H1 (cell line): ENCODE measurements at regions not wholly inside any gene's neighbourhood (a gene's known extent, or its start where the extent isn't known, plus 50 kb on each side); places are given as distances from the start of the nearest gene placed in this dataset.

Experiments
- CTCF ChIA-PET: fragments of 300-600 bp; sonication (Branson Sonifier 250); formaldehyde crosslinking; loops from one replicate; lab custom pipeline; 2021; ENCODE audit not compliant: partially characterized antibody; lab: Charles Lee
- POLR2A ChIA-PET: fragments of 300-600 bp; sonication (Branson Sonifier 250); formaldehyde crosslinking; loops from one replicate; lab custom pipeline; 2021; ENCODE audit warnings: inconsistent platforms; ENCODE audit not compliant: partially characterized antibody; lab: Charles Lee
- DNase-seq, 2 experiments: peaks; one replicate each; pipeline versions ENCODE4 v3.0.0 to v3.0.0-alpha.2; 2010 to 2022; ENCODE audit warnings: low spot score in 2 of 2, low read depth in 1 of 2, mixed read lengths in 1 of 2
- FAIRE-seq: peaks from 2 replicates; lab custom pipeline; 2011; peaks lifted over from hg19 to GRCh38; lab: Jason Lieb, UNC
- H2AFZ ChIP-seq: 2 replicates; pipeline ENCODE4 v1.8.1; 2012; ENCODE audit warnings: low read length, inconsistent platforms
- H2AK5ac ChIP-seq: 2 replicates; pipeline ENCODE4 v1.6.1; 2013; ENCODE audit warnings: low read depth, low read length
- H2BK120ac ChIP-seq: replicated peaks from 2 replicates; pipeline ENCODE3; 2013; ENCODE audit warnings: low read depth, low read length, inconsistent platforms
- H2BK12ac ChIP-seq: 2 replicates; pipeline ENCODE4 v1.6.1; 2013; ENCODE audit warnings: low read depth, low read length
- H2BK15ac ChIP-seq: 2 replicates; pipeline ENCODE4 v1.6.1; 2013; ENCODE audit warnings: low read length
- H2BK20ac ChIP-seq: 2 replicates; pipeline ENCODE4 v1.6.1; 2013; ENCODE audit warnings: low read length
- H2BK5ac ChIP-seq: 2 replicates; pipeline ENCODE4 v1.6.1; 2013; ENCODE audit warnings: low read depth, low read length
- H3K14ac ChIP-seq: 2 replicates; pipeline ENCODE4 v1.6.1; 2013; ENCODE audit warnings: inconsistent platforms; ENCODE audit not compliant: insufficient read length
- H3K18ac ChIP-seq: 2 replicates; pipeline ENCODE4 v1.6.1; 2013; ENCODE audit warnings: low read length; ENCODE audit errors: extremely low read depth
- H3K23ac ChIP-seq: 2 replicates; pipeline ENCODE4 v1.6.1; 2013; ENCODE audit warnings: inconsistent platforms; ENCODE audit not compliant: insufficient read length
- H3K23me2 ChIP-seq: 2 replicates; pipeline ENCODE4 v1.6.1; 2013; ENCODE audit warnings: low read depth, low read length
- H3K27ac ChIP-seq: 2 replicates; pipeline ENCODE4 v1.6.1; 2011; ENCODE audit warnings: low read depth, low read length, inconsistent platforms
- H3K27me3 ChIP-seq, 4 experiments: replicated peaks in 1 of 4; 1 replicate in 1 of 4; 2 replicates in 3 of 4; pipeline versions ENCODE4 v1.6.1 to v1.8.1; 2011 to 2013; ENCODE audit warnings: low read length in 3 of 4, mild to moderate bottlenecking in 3 of 4, inconsistent platforms in 2 of 4, mixed read lengths in 2 of 4, moderate library complexity in 1 of 4; ENCODE audit not compliant: control insufficient read depth in 3 of 4, insufficient read depth in 3 of 4; ENCODE audit errors: extremely low read depth in 1 of 4
- H3K36me3 ChIP-seq, 4 experiments: 2 replicates each; pipeline versions ENCODE4 v1.6.1 to v1.8.1; 2011 to 2013; ENCODE audit warnings: mild to moderate bottlenecking in 4 of 4, low read length in 3 of 4, moderate library complexity in 2 of 4, control low read depth in 1 of 4, inconsistent platforms in 1 of 4; ENCODE audit not compliant: insufficient read depth in 4 of 4, control insufficient read depth in 2 of 4
- H3K4ac ChIP-seq: replicated peaks from 2 replicates; pipeline ENCODE3; 2013; ENCODE audit warnings: low read length, low read depth, mixed read lengths, inconsistent platforms; ENCODE audit not compliant: insufficient read length
- H3K4me1 ChIP-seq, 4 experiments: replicated peaks in 1 of 4; 1 replicate in 1 of 4; 2 replicates in 3 of 4; pipeline versions ENCODE4 v1.6.1 to v1.8.1; 2011 to 2013; ENCODE audit warnings: low read length in 3 of 4, inconsistent platforms in 2 of 4, mixed read lengths in 1 of 4; ENCODE audit not compliant: insufficient read depth in 4 of 4, control insufficient read depth in 3 of 4
- H3K4me2 ChIP-seq, 2 experiments: 2 replicates each; pipeline versions ENCODE4 v1.6.1 to v1.8.1; 2011 to 2013; ENCODE audit warnings: low read depth in 2 of 2, low read length in 2 of 2, control low read depth in 1 of 2, inconsistent platforms in 1 of 2, mild to moderate bottlenecking in 1 of 2; ENCODE audit not compliant: insufficient read depth in 1 of 2
- H3K4me3 ChIP-seq, 4 experiments: fragments of 200-600, 300-600 bp in 1 of 4; sonication (generic), shearing (Covaris generic), sonication (Bioruptor Twin) in 1 of 4; 2 replicates each; pipeline versions ENCODE4 v1.5.1 to v1.8.1; 2011 to 2016; ENCODE audit warnings: low read length in 4 of 4, low read depth in 3 of 4, control low read depth in 2 of 4, inconsistent platforms in 2 of 4, mild to moderate bottlenecking in 2 of 4, mixed read lengths in 1 of 4, moderate library complexity in 1 of 4; ENCODE audit not compliant: insufficient read depth in 2 of 4; ENCODE audit errors: extremely low read depth in 1 of 4
- H3K56ac ChIP-seq: replicated peaks from 2 replicates; pipeline ENCODE3; 2013; ENCODE audit warnings: low read depth, mild to moderate bottlenecking, mixed read lengths, low read length, inconsistent platforms; ENCODE audit not compliant: insufficient read length
- H3K79me1 ChIP-seq: 2 replicates; pipeline ENCODE4 v1.6.1; 2013; ENCODE audit warnings: low read depth, low read length, control low read depth
- H3K79me2 ChIP-seq, 2 experiments: 2 replicates each; pipeline versions ENCODE4 v1.6.1 to v1.8.1; 2012 to 2013; ENCODE audit warnings: low read length in 2 of 2, mild to moderate bottlenecking in 2 of 2, inconsistent platforms in 1 of 2; ENCODE audit not compliant: insufficient read depth in 2 of 2, control insufficient read depth in 1 of 2
- H3K9ac ChIP-seq, 4 experiments: replicated peaks in 1 of 4; 1 replicate in 1 of 4; 2 replicates in 3 of 4; pipeline versions ENCODE4 v1.6.1 to v1.8.1; 2011 to 2013; ENCODE audit warnings: low read depth in 3 of 4, low read length in 3 of 4, control low read depth in 2 of 4, mild to moderate bottlenecking in 2 of 4, moderate library complexity in 2 of 4, inconsistent platforms in 1 of 4; ENCODE audit errors: extremely low read depth in 1 of 4
- H3K9me3 ChIP-seq, 2 experiments: 2 replicates each; pipeline versions ENCODE4 v1.6.1 to v1.8.1; 2012 to 2013; ENCODE audit warnings: mild to moderate bottlenecking in 2 of 2, moderate library complexity in 2 of 2, control low read depth in 1 of 2, inconsistent platforms in 1 of 2, low read depth in 1 of 2, low read length in 1 of 2, mixed read lengths in 1 of 2; ENCODE audit not compliant: insufficient read depth in 2 of 2
- H4K20me1 ChIP-seq, 2 experiments: replicated peaks in 1 of 2; 2 replicates each; pipeline versions ENCODE3 to v1.8.1; 2011 to 2013; ENCODE audit warnings: inconsistent platforms in 2 of 2, low read length in 2 of 2, mild to moderate bottlenecking in 1 of 2; ENCODE audit not compliant: insufficient read depth in 2 of 2, control insufficient read depth in 1 of 2
- H4K5ac ChIP-seq: 2 replicates; pipeline ENCODE4 v1.6.1; 2013; ENCODE audit warnings: low read length, low read depth, mixed read lengths, inconsistent platforms; ENCODE audit not compliant: insufficient read length
- H4K8ac ChIP-seq: 2 replicates; pipeline ENCODE4 v1.8.0; 2013; ENCODE audit warnings: mild to moderate bottlenecking, moderate library complexity, low read length, inconsistent platforms; ENCODE audit not compliant: insufficient read depth; ENCODE audit errors: extremely low read depth
- H4K91ac ChIP-seq: replicated peaks from 2 replicates; pipeline ENCODE3; 2013; ENCODE audit warnings: low read length, mixed read lengths, inconsistent platforms; ENCODE audit not compliant: insufficient read length
- CHD1 ChIP-seq: IDR thresholded peaks from 2 replicates; pipeline ENCODE4 v1.6.1; 2012; ENCODE audit warnings: low read depth, low read length, improper control_type of control experiment
- CTCF ChIP-seq, 3 experiments: IDR thresholded peaks; 1 replicate in 2 of 3; 2 replicates in 1 of 3; pipeline versions ENCODE4 v1.5.1 to v1.6.1; 2011; ENCODE audit warnings: low read length in 3 of 3, mild to moderate bottlenecking in 3 of 3, inconsistent platforms in 2 of 3, low read depth in 1 of 3, moderate library complexity in 1 of 3; ENCODE audit not compliant: insufficient read depth in 1 of 3; ENCODE audit errors: control extremely low read depth in 1 of 3
- GTF2F1 ChIP-seq: IDR thresholded peaks from 2 replicates; pipeline ENCODE4 v1.6.1; 2012; ENCODE audit warnings: low read depth, low read length, improper control_type of control experiment, borderline replicate concordance
- SIRT6 ChIP-seq: IDR thresholded peaks from one replicate; pipeline ENCODE4 v1.7.1; 2012; ENCODE audit warnings: low read length, inconsistent platforms
- SUZ12 ChIP-seq: fragments of 200-600 bp; sonication (generic); IDR thresholded peaks from 2 replicates; pipeline ENCODE4 v1.6.1; 2012; ENCODE audit warnings: mild to moderate bottlenecking, inconsistent platforms, low read length, moderate library complexity, mixed read lengths
- WGBS, 2 experiments: shearing (Covaris generic) in 1 of 2; methylation state at CpG; one replicate each; pipeline versions ENCODE4 v1.1.6 to v1.1.7; 2013 to 2015; ENCODE audit warnings: low lambda C conversion rate in 2 of 2, mixed read lengths in 2 of 2, inconsistent platforms in 1 of 2, low coverage in 1 of 2, missing lambda C conversion rate in 1 of 2; ENCODE audit not compliant: insufficient replicate concordance in 2 of 2, insufficient coverage in 1 of 2, insufficient read length in 1 of 2; ENCODE audit errors: extremely low coverage in 1 of 2, missing lambda C conversion rate in 1 of 2; 5-methylcytosine and 5-hydroxymethylcytosine counted together

- DNase-seq: no peak
- Histone ChIP-seq H4K91ac (no peak overlapping the region), H3K56ac (no peak overlapping the region), H3K27me3 (no peaks in the 10 kb centered on the region), H2BK15ac (no peak overlapping the region), H2BK120ac (no peak overlapping the region), H3K18ac (no peak overlapping the region), H4K8ac (no peak overlapping the region), H3K36me3 (no peaks in the 10 kb centered on the region), H2BK20ac (no peak overlapping the region), H3K23ac (no peak overlapping the region), H2AFZ (no peak overlapping the region), H2AK5ac (no peak overlapping the region), H4K5ac (no peak overlapping the region), H3K79me2 (no peaks in the 10 kb centered on the region), H3K23me2 (peaks cover 2% of the 10 kb centered on the region; the same call in 1 of the 2 replicates), H2BK12ac (no peak overlapping the region), H3K9ac (no peak overlapping the region), H3K4me2 (no peak overlapping the region), H3K4me3 (no peak overlapping the region), H3K4ac (no peak overlapping the region), H3K14ac (no peak overlapping the region), H3K27ac (no peak overlapping the region; the same call in 1 of the 2 replicates), H3K79me1 (no peaks in the 10 kb centered on the region), H4K20me1 (no peaks in the 10 kb centered on the region), H3K4me1 (no peaks in the 10 kb centered on the region), H3K9me3 (no peaks in the 10 kb centered on the region), H2BK5ac (no peak overlapping the region)
- FAIRE-seq: no peak
- WGBS, 2 experiments: 89% methylated on average over 1 of the region's 2 CpGs; no CpG with 5 or more reads in 1 of the 2 experiments
- ChIA-PET CTCF (no interaction called here), POLR2A (no interaction called here)
- TF ChIP-seq SUZ12: no peak
- TF ChIP-seq CHD1: no peak
- TF ChIP-seq SIRT6: no peak
- TF ChIP-seq CTCF (IDR thresholded peaks at IDR 0.05; ENCODE audit: control extremely low read depth in 1 of 3, insufficient read depth in 1 of 3, low read depth in 1 of 3, low read length in 3 of 3): no peak
- TF ChIP-seq GTF2F1: no peak
Observed at GRCh38 chr4:131650951-131651350, 1498.1 kb upstream of the PCDH10 start.
